Midbrain (tissue), 1 donor: ENCODE measurements at regions not wholly inside any gene's neighbourhood (a gene's known extent, or its start where the extent isn't known, plus 50 kb on each side); places are given as distances from the start of the nearest gene placed in this dataset.
"Not testable (repeated sequence)": the region's sequence is repeated elsewhere in the genome, so short reads cannot be mapped to it uniquely, and the experiment has no call there.

Source experiments
- DNase-seq: peaks from one replicate; lab custom pipeline; 2025; lab: John Stamatoyannopoulos, UW

DNA sequence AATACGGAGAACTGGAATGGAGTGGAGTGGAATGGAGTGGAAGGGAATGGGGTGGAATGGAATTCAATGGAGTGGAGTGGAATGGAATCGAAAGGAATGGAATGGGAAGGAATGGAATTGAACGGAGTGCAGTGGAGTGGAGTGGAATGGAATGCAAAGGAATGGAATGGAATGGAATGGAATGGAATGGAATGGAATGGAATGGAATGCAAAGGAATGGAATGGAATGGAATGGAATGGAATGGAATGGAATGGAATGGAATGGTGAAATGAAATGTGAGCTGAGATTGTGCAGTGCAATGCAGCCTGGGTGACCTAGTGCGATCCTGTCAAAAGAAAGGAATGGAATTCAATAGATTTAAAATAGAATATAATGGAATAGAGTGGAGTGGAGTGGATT is 357.3 kb upstream of the WSB1 start:
- not testable (repeated sequence) for DNase-seq

DNA sequence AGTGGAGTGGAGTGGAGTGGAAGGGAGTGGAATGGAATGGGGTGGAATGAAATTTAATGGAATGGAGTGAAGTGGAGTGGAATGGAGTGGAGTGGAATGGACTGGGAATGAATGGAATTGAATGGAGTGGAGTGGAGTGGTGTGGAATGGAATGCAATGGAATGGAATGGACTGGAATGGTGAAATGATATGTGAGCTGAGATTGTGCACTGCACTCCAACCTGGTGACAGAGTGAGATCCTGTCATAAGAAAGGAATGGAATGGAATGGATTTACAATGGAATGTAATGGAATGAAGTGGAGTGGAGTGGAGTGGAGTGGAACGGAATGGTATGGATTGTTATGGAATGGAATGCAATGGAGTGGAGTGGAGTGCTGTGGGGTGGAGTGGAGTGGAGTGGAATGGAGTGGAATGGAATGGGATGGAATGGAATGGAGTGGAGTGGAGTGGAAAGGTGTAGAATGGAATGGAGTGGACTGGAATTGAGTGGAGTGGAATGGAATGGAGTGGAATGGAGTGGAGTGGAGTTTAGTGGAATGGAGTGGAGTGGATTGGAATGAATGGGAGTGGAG is 356.1 kb upstream of the WSB1 start:
- DNase-seq: not testable (repeated sequence)

GRCh38 chr17:26939755-26940154 is 354.2 kb upstream of the WSB1 start:
- not testable (repeated sequence) for DNase-seq

GRCh38 chr17:26940587-26940986 is 353.3 kb upstream of the WSB1 start:
- DNase-seq: not testable (repeated sequence)

DNA sequence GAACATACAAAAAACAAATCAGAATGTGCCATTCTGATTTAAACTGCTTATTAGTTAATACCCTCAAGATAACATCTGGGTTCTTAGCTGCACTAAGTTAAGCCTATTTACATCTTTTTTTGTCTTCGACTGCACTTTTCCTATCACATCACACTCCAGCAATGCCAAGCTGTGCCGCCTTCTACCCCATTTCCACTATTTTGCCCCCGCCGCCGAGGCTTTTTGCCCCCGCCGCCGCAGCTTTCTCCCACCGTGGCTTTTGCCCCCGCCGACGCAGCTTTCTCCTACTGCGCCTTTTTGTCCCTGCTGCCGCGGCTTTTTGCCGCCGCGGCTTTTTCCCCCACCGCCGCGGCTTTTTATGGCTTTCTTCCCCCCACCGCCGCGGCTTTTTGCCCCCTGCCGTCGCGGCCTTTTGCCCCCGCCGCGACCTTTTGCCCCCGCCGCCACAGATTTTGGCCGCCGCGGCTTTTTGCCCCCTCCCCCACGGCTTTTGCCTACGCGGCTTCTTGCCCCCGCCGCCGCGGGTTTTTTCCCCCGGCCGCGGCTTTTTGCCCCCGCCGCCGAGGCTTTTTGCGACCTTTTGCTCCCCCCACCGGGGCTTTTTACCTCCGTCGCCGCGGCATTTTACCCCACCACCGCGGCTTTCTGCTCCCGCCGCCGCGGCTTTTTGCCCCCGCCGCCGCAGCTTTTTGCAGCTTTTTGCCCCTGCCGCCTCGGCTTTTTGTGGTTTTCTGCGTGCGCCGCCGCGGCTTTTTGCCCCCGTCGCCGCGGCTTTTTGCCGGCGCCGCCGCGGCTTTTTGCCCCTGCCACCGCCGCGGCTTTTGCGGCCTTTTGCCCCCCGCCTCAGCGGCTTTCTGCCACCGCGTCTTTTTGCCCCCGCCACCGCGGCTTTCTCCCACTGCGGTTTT is 331.4 kb upstream of the WSB1 start:
- no peak for DNase-seq

DNA sequence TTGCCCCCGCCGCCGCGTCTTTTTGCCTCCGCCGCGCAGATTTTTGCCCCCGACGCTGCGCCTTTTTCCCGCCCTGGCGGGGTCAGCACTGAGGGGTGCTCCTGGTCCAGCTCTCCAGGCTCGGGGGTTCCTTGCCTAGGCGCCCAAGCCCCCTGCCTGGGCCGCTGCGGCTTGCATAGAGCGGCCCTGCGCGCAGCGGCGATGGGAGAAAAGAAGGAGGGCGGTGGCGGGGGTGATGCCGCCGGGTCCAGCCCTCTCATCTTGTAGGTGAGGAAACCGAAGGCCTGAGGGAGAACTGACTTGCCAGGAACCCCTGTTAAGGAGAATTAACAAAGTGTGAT is 330.8 kb upstream of the WSB1 start:
- DNase-seq: no peak

DNA sequence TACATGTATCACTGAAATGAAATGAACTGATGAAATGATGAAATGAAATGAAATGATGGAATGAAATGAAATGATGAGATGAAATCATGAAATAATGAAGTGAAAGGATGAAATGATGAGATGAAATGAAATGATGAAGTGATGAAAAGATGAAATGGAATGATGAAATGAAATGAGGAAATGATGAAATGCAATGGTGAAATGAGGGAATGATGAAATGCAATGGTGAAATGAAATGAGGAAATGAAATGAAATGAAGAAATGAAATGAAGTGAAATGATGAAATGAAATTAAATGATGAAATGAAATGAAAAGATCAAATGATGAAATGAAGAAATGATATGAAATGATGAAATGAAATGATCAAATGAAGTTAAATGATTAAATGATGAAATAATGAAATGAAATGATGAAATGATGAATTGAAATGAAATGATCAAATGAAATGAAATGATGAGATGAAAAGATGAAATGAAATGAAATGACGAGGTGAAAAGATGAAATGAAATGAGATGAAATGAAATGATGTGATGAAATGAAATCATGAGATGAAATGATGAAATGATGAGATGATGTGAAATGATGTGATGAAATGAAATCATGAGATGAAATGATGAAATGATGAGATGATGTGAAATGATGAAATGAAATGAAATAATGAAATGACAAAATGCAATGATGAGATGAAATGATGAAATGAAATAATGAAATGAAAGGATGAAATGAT is 327.9 kb upstream of the WSB1 start:
- DNase-seq: not testable (repeated sequence)

- not testable (repeated sequence) for DNase-seq
Observed at GRCh38 chr17:26966625-26967179, 327.2 kb upstream of the WSB1 start.

DNA sequence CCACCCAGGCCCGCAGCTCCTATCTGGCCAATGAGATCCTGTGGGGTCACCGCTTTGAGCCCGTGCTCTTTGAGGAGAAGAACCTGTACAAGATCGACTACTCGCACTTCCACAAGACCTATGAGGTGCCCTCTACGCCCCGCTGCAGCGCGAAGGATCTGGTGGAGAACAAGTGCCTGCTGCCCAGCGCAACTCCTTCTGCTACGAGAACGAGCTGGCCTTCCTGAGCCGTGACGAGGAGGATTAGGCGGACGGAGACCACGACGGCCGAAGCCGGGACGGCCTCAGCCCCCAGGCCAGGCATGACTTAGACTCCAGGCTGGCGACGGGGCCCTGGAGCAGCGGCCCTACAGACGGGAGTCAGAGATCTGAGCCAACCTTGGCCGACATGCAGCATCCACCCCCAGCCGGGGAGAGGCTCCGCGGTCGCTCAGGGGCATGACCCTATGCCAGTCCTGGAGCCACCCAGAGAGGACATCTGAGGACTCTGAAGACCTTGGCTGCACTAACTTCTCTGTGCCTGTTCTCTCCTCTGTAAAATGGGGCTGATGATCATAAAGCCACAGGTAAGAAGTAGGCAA is 312.0 kb upstream of the WSB1 start:
- DNase-seq: not testable (repeated sequence)

GRCh38 chr17:26982563-26982962 is 311.4 kb upstream of the WSB1 start:
- not testable (repeated sequence) for DNase-seq

DNA sequence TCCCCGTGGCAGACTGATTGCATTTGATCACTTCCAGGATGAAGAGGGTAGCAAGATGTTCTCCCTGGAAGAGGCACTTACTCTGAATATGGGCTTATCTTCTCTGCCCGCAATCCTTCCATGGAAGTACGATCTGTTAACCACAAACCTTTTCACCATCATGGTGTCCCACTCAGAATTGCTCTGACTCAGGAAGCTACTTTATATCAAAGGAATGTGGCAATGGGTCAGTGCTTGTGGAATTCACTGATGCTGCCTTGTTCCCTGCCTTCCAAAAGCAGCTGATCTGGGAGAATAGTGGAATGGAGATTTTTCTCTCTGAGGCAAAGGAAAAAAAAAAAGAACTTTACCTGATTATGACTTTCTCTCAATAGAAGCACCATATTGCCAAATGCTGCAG is 306.1 kb upstream of the WSB1 start:
- DNase-seq: not testable (repeated sequence)

DNA sequence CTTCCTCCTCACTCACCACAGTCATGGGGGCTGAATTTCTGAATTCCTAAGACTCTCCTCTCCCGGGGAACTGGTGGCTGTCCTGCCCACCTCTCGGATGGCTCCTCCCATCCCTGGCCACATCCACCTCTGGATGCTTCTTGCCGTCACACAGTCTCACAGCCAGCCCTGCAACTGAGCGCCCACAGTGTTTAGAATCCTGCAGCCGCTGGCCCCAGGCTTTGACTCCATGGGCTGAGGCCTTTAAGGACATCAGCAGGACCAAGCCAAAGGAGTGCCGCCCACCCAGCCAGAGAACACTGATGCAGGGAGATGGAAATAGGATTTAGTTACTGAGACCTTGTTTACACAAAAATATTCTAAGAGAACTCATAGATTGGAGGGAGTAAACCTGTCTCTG is 299.3 kb upstream of the WSB1 start:
- not testable (repeated sequence) for DNase-seq

- not testable (repeated sequence) for DNase-seq
Observed at GRCh38 chr17:26996146-26996916, 297.6 kb upstream of the WSB1 start.

DNA sequence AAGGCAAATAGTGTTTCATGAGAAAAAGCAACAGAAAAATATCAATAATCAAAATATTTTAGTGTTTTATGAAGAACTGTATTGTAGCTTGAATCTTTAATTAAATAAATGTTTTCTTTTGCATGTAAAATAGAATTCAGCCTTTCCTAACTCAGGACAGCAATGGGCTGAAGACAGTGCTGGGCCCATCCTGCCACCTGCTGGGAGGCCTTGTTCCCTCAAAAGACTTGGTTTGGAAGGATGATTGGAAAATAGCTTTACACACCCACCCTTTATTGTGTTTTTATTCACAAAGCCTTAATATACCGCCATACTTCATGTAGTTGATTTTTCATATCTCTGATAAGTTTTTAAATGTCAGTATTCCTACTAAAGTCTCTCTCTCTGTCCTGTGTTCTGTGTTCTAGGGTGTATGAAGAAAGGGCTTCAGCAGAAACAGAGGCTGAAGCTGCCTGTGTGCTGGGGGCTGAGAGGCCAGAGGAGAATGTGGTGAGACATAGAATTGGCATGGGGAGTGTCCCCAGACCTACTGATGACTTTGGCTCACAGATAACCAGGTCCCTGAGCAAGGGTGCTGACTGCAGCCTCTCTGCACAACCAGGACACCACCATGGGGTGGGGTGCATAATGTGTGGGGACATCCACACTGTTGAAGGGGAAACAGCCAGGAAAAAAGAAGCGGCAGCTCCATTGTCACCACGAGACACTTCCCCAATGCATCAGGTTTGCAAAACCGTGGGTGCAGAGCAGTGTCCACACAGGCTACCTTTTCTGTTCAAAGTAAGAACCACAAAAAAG is 286.0 kb upstream of the WSB1 start:
- DNase-seq: not testable (repeated sequence)

- DNase-seq: no peak
Observed at GRCh38 chr17:27009087-27009486, 284.8 kb upstream of the WSB1 start.

DNA sequence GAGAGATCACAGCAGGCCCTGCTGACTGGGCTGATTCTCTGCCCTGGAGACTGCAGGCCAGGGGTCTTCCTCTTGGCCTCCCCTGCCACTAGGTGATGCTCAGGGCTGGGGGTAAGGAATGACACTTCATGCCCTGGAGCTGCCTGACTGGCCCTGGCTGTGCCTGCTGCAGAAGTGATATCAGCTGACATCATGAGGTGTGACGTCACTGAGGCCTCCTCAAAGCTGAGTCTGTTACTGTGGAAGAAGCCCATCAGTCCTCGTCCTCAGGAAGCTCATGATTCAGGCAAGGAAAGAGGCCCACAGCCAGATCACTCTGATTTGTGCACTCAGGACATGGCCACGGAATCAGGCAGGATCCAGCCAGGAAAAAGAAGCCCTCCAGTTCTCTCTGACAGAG is 283.8 kb upstream of the WSB1 start:
- not testable (repeated sequence) for DNase-seq

DNA sequence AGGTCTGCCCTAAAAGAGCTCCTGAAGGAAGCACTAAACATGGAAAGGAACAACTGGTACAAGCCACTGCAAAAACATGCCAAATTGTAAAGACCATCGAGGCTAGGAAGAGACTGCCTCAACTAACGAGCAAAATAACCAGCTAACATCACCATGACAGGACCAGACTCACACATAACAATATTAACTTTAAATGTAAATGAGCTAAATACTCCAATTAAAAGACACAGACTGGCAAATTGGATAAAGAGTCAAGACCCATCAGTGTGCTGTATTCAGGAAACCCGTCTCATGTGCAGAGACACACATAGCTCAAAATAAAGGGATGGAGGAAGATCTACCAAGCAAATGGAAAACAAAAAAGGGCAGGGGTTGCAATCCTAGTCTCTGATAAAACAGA is 263.4 kb upstream of the WSB1 start:
- DNase-seq: not testable (repeated sequence)

DNA sequence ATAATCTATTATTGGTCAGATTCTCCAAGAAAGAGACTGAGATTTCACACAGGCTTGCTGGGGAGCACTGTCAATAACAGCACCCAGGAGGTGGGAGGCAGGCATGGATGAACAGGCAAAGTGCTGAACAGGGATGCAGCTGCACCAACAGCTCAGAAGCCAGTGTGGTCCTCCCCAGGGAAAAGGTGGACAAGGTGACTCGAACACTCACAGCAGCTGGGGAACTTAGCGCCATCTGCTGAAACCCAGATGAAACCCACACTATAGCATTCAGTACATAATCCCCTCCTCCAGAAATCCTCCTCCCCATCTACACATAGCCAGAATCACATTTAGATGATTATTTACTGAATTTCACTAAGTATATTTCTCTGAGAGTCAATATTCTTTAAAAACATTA is 255.2 kb upstream of the WSB1 start:
- DNase-seq: no peak

DNA sequence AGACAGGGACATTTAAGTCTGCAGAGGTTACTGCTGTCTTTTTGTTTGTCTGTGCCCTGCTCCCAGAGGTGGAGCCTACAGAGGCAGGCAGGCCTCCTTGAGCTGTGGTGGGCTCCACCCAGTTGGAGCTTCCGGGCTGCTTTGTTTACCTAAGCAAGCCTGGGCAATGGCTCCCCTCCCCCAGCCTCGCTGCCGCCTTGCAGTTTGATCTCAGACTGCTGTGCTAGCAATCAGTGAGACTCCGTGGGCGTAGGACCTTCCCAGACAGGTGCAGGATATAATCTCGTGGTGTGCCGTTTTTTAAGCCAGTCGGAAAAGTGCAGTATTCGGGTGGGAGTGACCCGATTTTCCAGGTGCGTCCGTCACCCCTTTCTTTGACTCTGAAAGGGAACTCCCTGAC is 248.9 kb upstream of the WSB1 start:
- not testable (repeated sequence) for DNase-seq

DNA sequence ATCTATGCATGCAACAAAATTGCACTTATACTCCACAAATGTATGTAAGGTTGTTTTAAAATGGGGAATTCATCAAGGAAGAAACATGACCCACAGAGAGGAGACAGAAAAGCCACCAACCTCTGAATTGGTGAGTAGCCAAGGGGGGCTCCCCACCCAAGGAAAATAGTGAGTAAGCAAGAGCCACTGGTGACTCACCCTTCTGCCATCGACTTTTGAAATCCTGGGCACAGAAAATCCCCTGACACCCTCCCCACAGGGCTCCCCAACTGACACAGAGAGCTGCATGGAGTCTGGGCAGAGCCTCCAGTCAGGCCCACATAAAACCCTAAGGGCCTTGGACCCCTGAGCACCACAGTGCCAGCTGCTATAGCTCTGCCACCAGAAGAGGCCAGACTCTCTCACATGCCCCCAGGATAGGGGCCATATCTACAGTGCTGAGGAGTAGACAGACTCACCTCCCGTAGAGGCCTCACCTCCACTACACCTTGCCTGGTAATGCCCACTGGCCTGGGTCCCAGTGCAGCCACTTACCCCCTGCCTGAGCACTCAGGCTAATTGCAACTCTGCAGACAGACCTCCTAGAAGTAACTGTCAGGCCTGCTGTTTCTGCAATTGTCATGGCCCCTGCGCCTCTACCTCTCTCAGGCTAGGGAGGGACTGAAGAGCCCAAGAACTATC is 244.7 kb upstream of the WSB1 start:
- no peak for DNase-seq
